Pons (tissue), 1 donor: ENCODE measurements at regions not wholly inside any gene's neighbourhood (a gene's known extent, or its start where the extent isn't known, plus 50 kb on each side); places are given as distances from the start of the nearest gene placed in this dataset.
"Not testable (repeated sequence)": the region's sequence is repeated elsewhere in the genome, so short reads cannot be mapped to it uniquely, and the experiment has no call there.

Experiments used
- DNase-seq: peaks from one replicate; pipeline ENCODE4 v3.0.0-alpha.2; 2016; ENCODE audit warnings: low spot score

GRCh38 chr16:52787709-52788108, 240.8 kb upstream of the TOX3 start:
- DNase-seq = no peak

DNA sequence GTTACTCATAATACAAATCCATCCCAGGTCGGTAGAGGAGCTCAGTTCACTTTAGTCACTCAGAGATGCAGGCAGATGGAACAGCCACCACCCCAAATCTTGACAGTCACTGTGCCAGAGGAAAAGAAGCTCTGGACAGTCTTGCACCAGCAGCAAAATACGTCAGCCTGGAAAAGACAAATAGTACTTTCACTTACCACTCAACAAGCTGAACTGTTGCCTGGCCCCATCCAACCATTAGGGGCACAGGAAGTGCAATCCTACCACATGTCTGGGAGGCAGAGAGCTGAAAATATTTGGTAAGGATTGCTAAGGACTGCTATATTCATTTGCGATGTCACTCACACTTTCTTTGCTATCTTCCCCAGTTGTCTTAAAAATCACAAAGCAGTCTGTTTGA, 239.1 kb upstream of the TOX3 start:
- DNase-seq = no peak

- no peak for DNase-seq
Observed at GRCh38 chr16:52785653-52786052, 238.7 kb upstream of the TOX3 start.

GRCh38 chr16:52783616-52784015, 236.7 kb upstream of the TOX3 start:
- no peak for DNase-seq

DNA sequence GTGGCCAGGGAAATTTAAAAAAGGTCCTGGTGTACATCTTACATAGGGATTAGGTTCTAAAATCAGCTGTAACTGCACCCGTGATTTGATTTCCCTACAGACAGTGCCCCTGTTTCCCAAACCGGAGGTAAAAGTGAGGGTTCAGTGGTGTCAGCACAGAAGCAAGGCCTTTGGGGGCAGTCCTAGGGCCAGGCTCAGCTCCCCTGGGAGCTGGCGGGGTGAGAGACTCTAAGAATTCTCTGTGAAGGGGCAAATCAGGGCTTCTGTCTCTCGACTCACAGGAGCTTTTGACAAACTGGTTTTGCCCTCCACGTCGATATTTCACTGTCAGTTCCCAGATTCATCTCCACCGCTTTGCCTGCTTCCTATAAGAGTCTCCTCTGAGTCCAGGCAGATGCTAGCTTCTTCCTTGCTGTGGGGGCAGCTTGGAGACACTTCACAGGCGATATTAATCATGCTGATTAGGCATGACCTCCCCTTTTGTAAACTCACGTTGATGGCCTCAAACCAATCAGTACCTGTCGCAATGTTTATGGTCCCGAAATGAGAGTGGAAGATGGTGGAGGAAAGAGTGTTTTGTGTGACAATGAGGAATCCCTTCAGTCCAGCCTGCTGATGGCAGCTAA, 234.2 kb upstream of the TOX3 start:
- no peak for DNase-seq

- DNase-seq = no peak
Observed at GRCh38 chr16:52773026-52773425, 226.1 kb upstream of the TOX3 start.

- no peak for DNase-seq
Observed at GRCh38 chr16:52770828-52771227, 223.9 kb upstream of the TOX3 start.

DNA sequence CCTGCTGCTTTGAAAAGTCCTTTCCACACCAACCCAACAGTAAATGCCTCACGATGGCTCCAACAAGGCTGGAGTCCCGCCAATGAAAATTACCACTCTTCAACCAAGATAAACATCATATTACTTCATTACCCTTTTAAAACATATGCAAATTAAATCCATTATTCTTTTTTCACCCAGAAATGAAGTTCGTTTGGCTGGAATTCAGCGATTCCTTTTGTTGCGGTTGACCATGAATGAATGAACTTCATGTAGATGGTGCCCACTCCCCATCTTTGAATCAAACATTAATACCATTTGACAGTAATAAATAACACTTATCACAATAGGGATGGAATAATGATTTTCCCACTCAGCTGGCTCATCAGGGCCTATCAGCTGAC, 211.5 kb upstream of the TOX3 start:
- no peak for DNase-seq

- DNase-seq = no peak
Observed at GRCh38 chr16:52757746-52758472, 211.0 kb upstream of the TOX3 start.

- no peak for DNase-seq
Observed at GRCh38 chr16:52756812-52757517, 210.0 kb upstream of the TOX3 start.

- no peak for DNase-seq
Observed at GRCh38 chr16:52755396-52755795, 208.5 kb upstream of the TOX3 start.

- DNase-seq = no peak
Observed at GRCh38 chr16:52751035-52751434, 204.1 kb upstream of the TOX3 start.

GRCh38 chr16:52748741-52749140, 201.8 kb upstream of the TOX3 start:
- no peak for DNase-seq

DNA sequence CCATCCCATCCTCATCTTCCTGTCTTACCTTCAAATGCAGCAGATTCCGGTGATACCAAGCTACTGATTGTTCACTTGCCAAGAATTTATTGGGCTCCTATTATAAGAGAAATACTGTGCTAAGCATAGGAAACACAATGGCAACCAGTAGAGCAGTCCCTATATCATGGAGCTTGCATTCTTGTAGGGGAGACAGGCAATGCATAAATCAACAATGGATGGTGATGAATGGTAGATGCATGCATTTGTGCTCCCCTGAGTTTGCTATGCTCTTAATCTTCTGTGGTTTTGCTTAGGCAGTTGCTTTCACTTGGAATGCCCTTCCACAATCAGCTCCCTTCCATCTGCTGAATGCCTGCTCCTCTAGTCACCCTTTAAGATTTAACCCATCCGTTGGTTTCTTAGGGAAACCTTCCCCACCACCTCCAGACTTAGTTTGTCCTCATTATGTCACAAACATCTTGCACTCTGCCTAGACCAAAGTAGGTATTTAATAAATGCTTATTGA, 200.2 kb upstream of the TOX3 start:
- no peak for DNase-seq

DNA sequence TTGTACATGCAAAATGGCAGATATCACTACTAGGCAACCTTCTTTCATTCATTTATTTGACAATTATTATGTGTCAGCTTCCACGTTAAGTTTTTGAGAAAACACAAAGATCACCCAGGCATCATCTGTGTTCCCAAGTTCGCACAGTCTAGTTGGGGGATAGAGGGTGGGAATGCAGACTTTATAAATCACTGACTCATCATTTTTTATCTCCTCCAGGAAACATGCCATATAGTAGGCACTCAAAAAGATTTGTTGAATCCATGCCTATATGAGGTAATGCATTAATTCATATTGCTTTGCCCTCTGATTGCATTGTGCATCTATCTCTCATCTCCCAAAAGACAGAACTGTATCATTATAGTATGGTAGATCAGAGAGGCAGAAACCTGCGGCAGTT, 196.8 kb upstream of the TOX3 start:
- no peak for DNase-seq

DNA sequence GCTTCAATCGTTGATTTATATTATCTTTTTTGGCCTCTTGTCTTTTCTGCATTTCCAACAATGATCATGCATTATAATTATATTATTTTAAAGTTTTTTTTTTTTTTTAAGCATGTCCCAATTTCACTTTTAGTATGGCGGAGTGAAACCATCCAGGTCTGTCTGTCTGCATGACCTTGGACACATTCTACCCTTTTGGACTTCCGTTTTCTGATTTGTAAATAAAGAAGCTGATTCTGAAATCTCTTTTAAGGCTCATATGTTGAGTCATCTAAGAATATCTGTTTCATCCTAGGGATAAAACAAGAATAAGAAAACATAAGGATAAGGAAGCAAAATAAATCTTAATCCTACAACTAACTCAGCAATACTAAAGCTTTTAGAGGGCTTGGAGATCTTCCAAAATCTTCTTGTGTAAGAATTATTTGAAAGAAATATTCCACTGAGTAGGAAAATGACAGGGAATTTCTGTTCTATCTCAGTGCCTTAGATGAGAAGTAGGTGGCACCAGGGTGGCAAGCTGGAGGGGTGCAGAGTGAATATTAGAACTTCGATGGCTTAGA, 195.7 kb upstream of the TOX3 start:
- DNase-seq = no peak

- no peak for DNase-seq
Observed at GRCh38 chr16:52742052-52742451, 195.1 kb upstream of the TOX3 start.

DNA sequence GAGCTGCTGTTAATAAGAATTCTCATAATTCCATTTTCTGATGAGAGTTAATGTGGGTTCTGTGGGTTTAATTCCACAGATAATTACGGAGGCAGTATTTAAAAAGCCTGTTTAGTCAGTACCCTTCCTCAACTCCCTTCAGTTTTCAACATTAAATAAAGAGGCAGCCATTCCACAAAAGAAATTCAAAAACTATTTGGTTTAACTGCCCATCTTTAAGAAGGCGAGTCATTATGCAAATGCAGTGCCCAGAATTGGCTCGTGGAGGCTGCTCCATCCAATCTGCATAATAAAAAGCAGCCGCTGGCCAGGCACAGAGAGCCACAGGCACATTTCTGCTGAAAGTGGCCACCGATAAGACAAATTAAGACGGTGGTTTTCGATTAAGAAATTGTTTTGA, 194.4 kb upstream of the TOX3 start:
- no peak for DNase-seq

GRCh38 chr16:52740766-52741165, 193.8 kb upstream of the TOX3 start:
- no peak for DNase-seq

- DNase-seq = no peak
Observed at GRCh38 chr16:52740333-52740732, 193.4 kb upstream of the TOX3 start.

DNA sequence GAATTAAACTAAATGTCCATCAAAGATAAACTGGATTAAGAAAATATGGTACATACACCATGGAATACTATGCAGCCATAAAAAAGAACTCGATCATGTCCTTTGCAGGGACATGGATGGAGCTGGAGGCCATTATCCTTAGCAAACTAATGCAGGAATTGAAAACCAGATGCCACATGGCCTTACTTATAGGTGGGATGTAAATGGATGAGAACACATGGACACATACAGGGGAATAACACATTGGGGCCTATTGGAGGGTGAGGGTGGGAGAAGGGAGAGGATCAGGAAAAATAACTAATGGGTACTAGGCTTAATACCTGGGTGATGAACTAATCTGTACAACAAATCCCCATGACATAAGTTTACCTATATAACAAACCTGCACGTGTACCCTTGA, 192.0 kb upstream of the TOX3 start:
- DNase-seq = not testable (repeated sequence)

GRCh38 chr16:52731219-52731875, 184.4 kb upstream of the TOX3 start:
- DNase-seq = no peak
